ENCODE measurements at regions not wholly inside any gene's neighbourhood (a gene's known extent, or its start where the extent isn't known, plus 50 kb on each side); places are given as distances from the start of the nearest gene placed in this dataset.

- TF ChIP-seq CTCF (IDR thresholded peaks at IDR 0.05), result no peak
- no peak for TF ChIP-seq POLR2A (IDR thresholded peaks at IDR 0.05)
Measured at GRCh38 chr1:101313356-101313755, 76.5 kb downstream of the S1PR1 start.
